GM21423 (cell line): ENCODE measurements at regions not wholly inside any gene's neighbourhood (a gene's known extent, or its start where the extent isn't known, plus 50 kb on each side); places are given as distances from the start of the nearest gene placed in this dataset.

Source experiments
- ATAC-seq: cut with Tn5 transposase; IDR thresholded peaks from one replicate; pipeline ENCODE4 v1.9.1; 2021; ENCODE audit warnings: mild to moderate bottlenecking, moderate library complexity; ENCODE audit not compliant: unreplicated experiment

DNA sequence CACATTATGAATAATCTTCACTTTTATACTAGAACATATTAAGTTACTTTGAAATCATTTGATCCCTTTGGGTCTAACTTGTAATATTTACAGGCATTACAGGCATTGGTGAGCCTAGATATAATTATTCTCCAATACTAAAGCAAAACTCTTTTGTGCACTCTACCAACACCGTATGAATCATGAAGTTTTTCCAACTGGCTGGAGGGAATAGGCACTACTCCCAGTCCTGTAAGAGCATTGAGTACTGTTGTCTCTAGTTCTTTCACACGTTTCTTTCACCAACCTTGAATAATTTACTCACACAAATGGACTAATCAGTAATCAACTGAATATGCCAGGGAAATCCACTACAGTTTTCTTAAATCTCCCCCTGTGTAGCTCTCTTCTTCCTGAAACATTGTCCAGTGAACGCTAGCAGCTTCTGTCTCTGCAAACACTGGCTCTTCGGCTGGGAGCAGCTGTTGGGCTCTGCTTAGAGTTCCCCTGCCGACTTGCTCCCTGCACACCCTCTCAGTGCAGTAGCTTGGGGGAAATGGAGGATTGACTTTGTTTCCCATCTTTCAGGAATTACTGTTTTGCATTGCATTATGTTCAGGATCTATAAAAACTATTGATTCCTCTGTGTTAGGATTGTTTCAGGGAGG, 476.7 kb downstream of the RFC3 start:
- ATAC-seq, result no peak

DNA sequence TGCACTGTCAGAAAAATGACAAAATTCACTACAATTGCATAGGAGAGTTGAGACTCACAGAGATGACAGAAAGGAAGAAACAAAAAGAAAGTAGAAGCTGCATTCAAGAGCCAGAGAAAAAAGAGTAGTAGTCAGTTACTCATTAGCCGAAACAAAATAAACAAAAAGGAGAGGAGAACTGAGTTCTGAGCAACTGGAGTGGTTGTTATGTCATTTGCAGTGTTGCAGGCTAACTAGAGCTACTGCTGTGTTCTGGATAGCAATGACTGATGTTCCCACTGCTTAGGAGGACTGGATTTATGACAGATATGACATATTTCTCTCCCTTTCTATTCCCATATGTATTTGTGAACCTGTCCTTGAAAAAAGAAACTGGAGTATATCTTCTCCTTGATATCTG, 482.6 kb downstream of the RFC3 start:
- no peak for ATAC-seq

DNA sequence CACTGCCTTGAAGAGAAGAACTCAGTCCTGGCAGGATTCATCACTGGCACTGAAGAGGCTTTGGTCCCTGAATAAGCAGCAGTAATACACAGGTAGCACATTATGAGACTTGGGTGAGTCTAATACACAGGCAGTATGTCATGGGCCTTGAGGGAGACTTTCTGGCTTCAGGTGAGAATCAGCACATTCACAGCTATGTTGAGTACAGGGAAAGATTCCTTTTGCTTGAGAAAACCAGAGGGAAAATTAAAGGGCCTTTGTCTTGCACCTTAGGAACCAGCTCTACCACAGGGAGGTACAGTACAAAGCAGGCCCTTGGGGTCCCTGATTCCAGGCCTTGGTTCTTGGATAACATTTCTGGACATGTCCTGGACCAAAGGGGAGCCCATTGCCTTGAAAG, 484.6 kb downstream of the RFC3 start:
- no peak for ATAC-seq

DNA sequence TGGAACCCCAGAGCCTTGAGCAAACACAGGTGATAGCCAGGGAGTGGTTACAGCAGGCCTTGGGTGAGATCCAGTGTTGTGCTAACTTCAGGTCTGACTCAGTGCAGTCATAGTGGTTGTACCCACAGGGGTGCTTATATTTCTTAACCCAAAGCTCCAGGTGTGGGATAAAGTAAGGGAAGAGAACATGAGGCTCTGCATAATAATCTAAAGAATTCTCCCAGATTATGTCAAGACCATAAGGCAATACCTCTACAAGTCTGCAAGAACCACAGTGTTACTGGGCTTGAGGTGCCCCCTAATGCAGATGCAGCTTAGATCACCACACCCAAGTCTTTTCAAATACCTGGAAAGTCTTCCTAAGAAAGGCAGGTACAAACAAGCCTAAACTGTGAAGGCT, 485.4 kb downstream of the RFC3 start:
- no peak for ATAC-seq

DNA sequence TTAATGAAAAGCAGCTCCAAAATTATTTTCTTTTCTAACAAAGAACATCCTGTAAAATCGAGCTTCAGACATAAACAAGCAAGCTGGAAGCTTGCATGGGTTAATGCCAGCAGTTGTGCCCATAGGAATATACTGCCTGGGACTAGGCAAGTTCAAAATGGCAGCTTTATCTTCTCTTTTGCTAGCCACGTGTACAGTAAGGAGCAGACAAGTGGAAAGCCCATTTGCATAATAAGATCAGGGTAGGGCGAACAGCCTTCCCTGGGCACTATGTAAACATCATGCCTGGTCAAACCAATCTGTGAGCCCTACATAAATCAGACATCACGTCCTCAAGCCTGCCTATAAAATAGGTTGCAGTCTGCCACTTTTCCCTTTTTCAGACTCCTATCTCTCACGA, 489.7 kb downstream of the RFC3 start:
- ATAC-seq, result no peak

DNA sequence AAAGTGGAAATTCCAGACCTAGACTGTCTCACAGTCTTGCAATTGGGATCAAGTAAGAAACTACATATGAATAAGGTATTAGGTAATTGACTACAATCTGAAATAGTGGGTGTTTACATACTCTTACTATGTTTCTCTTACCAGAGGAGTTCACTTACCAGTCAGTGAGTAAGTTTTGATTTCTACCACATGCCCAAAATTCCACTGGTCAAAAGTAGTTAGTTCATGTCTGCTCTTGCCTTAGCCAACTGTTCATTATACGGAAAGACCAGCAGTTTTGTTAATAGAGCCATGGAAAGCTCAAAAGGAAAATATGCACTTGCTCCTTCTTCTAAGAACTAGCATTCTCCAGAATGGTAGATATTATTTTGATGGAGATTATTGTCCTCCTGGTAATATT, 490.8 kb downstream of the RFC3 start:
- ATAC-seq, result no peak

DNA sequence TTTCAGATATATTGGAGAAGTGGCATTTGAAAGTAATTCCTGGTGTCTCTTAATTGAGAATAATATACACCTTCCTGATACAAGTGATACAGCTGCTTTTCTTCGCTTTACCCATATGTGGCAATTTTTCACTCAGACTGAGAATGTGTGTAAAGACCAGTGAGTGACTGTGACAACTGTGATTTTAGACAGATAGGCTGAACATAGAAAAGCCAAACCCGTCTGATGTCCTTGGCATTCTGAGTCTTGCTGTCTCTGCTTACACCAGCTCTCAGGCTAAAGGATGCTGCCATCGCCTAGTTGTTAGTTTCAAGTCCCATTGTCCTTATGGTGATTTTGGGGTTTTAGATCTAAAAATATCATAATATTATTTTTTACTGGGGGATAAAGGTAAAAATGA, 492.6 kb downstream of the RFC3 start:
- ATAC-seq, result no peak

DNA sequence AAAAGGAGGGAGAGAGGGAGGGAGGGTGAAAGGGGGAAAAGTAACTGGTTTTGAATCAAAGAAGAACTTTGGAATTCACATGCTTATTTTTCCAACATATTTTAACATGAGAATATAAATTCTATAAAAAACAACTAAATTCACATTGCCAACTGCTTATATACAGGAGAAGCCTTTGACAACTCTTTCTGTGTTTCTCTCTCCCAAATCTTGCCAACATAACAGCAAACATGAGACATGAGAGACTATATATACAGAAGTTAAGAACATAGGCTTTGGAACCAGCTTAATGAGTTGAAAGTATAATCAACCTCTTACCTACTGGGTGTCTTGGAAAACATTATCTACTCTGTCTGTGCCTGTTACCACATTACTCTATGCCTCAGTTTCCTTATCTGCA, 493.3 kb downstream of the RFC3 start:
- no peak for ATAC-seq

DNA sequence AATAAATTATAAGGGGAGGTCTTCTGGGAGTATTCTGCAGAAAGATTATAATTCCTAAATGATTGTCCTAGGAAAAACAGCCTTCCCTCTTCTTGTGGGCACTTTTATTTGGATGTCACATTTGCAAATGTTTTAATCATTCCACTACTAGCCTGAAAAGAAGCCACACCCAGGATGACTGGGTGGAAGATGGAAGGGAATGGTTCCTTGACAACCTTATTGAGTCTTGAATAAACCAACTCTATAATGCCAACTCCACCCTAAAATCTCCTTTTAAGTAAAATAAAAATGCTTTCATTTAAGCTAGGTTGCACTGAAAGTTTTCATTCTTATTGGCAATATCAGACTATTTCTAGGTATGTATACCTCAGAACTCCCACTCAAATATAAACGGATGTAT, 494.6 kb downstream of the RFC3 start:
- ATAC-seq, result no peak

DNA sequence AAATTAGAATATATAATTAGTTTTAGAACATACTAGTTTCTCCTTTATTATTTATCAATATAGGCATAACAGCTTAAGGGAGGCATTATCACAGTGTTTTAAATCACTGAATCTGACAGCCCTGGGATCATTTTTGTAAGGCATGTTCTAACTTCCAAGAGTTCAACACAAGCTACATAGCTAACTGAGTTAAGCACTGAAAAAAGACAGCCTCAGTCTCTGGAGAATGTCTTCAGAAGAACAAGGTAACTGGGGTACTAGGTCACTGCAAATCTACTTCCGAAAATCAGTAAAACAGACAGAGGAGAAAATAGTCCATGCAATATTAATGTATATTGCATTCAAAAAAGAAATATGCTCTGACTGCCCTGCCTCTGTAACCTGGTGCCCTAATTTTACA, 502.1 kb downstream of the RFC3 start:
- no peak for ATAC-seq

DNA sequence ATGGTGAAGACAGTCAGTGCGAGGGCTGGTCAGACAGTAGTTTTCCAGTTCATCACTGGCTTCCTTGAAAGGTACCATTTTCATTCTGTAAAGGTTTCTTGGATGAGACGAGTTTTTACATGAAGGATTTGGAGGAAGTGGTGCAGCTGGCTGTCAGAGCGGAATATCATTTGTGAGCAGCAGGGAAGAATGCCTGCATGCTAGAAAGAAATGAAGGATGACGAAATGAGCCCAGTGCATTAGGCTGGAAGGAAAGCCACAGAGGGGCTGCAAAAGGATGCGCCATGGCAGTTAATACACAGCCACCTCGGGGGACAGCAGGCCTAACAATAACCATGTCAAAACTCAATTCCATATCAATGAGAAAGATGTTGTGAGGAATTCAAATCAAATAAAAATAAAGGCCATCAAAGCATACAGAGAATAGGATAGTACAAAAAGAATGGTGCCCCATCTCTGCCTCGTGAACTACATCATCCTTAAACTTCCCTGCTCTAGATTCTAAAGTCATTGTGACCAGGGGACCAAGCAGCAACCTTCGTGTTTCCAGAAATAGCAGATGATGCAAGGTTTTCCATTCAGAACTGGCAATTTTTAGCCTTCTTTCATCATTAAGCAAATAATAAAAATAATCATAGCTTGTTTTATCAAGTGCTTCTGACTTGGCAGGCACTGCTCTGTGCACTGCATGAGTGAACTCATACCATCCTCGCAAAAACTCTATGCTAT, 504.2 kb downstream of the RFC3 start:
- ATAC-seq, result no peak

DNA sequence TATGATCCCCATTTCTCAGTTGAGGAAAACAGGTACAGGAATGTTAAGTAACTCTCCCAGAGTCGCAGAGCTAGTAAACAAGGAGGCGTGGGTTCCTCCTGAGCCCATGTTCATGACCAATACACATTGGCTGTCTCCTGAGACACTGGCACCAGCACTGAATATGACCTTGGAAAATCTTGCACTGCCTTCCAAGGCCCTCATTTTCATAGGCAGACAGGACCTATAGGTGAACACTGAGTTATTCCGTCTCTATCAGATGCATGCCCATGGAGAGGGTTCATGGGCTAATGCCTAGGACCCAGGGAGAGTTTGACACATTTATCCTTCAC, 504.8 kb downstream of the RFC3 start:
- ATAC-seq, result no peak

DNA sequence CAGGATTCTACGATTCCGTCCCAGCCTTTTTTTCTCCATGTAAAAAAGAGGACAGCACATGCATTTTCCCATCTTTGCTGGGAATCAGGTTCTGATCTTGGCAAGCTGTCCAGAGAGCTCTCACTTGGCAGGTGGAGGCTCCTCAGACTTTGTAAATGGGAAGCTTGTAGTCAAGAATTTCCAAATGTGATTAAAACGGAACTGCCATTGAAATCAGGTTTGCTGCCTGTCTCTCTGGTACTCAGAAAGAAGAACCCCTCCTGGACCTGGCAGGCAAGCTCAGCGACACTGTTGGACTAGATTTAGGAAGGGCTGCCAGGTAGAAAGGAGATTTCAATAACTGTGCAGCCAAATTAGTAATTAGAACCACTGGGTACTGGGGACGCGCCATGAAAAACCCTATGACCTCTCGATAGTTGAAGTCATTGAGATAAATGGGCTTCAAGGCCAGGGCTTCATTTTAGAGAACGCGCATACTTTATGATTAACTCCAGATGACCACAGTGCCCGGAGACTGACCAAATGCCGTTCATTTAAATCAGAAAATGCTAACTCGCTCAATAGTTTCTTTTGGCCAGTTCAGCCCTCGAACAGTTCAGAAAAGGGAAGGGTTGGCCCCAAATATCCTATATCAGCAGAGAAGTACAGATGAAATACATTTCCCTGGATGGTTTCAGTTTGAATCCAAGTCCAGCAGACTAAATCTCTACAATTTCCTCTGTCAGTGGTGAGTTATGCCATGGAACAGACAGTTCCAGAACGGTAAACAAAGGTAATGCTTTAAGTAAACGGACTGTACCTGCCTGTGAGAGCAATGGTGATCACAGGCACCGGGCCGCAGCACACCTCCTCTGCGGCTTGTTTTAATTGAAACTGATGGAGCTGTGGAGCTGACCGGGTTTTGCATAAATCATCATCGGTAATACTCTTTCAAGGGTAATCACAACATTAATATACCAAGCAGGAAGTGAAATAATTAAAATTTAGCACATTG, 517.4 kb downstream of the RFC3 start:
- ATAC-seq, result no peak

DNA sequence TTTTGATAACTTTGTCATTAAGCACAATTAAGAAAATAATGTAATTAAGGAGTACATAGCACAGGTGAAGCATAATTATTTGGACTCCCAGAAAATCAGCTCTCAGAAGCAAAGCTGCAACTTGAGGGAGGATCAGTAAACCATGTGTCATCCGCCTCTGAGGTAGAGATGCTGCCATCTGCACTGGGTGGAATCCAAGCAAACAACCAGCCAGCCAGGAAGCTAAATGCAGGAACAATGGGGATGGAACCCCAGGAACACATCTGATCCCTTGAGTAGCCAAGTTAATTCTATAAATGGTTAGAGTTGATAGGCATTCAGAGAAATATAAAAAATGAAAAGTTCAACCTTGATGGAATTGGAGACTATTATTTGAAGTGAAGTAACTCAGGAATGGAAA, 520.2 kb downstream of the RFC3 start:
- no peak for ATAC-seq

DNA sequence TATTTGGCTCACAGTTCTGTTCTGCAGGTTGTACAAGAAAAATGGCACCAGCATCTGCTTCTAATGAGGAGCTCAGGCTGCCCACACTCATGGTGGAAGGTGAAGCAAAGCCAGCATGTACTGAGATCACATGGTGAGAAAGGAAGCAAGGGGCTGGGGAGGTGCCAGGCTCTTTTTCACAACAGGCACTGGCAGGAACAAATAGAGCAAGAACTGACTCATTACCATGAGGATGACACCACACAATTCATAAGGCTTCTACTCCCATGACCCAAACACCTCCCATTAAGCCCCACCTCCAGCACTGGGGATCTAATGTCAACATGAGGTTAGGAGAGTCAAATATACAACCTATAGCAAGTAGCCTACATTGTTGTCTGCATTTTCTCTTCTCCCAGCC, 522.6 kb downstream of the RFC3 start:
- ATAC-seq, result no peak

DNA sequence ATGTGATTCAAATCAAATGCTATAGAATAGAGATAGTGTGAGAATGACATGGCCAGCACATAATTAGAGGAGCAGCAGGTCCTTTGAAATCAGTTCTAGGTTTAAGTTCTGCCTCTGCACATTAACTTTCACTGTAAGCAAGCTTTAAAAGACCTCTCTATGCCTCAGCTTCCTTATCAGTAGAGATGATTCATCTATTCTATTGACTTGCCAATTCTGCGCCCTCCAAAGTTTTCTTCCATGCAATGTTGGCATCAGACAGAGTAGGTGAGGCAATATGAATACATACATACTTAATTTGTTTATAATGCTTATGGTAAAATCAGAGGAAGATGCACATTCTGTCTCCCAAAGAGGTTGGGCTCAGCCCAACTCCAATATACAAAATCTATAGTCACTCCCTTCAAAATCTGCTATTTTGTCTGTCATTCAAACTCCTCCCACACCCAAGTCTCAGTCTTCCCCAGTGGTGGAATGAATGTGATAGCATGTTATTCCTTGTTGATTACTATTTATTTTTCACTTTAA, 525.5 kb downstream of the RFC3 start:
- ATAC-seq, result no peak

DNA sequence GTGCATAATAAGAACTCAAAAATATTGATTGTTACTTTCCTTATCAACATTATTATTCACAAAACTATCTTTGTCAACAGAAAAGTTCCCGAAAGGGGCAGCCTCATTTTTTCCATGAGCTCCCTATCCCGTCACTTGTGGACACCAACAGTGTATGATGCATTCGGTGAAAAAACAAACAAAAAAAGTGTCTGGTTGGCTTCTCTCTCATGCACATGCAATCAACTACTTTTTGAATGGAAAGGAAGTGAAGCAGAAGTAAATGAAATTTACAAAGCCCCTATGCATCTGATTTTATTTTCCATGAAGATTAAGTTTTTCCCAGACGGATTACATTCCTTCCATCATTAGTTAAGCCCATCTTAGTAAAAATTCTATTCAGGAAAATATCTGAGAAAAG, 526.9 kb downstream of the RFC3 start:
- ATAC-seq, result no peak

DNA sequence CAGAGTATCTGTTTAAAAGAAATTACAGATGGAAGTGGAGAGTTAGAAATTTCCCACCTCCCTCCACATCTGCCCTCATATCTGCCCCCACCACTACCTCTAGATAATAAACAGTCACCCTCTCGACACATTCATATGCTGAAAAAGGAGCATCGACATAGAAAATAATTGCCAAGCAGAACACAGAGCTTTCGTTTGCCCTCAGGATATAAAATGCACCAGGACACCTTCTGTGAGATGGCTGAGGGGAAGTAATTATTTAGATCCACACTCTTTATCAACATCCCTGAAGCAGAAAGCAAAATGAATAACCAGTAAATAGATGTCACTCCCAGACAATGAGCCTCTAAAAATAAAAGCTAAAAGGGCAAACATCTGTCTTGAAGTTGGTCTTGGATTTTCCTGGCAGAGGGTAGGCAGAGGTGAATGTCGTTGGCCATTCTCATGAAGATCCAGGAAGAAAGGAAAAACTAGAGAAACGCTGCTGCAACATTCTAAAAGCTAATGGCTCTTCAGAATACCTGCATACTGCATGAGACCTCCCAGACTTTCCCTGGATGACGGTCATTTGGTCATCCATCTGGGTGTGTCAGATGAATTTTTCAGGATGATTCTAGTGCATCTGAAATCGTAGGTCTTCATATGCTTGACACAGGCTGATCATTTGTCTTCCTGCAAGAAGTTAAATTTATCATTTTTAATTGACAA, 527.5 kb downstream of the RFC3 start:
- no peak for ATAC-seq

DNA sequence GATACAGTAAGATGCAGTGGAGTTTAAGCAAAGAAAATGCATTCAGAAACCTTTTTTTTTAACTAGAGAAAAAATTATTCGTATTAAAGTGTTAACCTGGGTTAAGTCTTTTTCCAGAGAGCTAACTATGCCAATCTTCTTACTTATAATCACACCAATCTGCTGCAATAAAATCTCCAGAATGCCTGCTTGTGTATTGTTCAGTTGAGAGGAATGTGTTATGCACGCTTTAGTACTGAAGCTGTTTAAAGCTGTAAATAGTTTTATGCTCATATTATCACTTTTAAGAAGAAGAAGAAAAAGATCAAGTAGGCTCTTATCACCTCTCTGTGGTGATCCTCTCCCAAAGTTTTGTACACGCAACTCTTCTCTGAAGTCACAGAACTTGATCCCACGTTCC, 528.7 kb downstream of the RFC3 start:
- no peak for ATAC-seq

DNA sequence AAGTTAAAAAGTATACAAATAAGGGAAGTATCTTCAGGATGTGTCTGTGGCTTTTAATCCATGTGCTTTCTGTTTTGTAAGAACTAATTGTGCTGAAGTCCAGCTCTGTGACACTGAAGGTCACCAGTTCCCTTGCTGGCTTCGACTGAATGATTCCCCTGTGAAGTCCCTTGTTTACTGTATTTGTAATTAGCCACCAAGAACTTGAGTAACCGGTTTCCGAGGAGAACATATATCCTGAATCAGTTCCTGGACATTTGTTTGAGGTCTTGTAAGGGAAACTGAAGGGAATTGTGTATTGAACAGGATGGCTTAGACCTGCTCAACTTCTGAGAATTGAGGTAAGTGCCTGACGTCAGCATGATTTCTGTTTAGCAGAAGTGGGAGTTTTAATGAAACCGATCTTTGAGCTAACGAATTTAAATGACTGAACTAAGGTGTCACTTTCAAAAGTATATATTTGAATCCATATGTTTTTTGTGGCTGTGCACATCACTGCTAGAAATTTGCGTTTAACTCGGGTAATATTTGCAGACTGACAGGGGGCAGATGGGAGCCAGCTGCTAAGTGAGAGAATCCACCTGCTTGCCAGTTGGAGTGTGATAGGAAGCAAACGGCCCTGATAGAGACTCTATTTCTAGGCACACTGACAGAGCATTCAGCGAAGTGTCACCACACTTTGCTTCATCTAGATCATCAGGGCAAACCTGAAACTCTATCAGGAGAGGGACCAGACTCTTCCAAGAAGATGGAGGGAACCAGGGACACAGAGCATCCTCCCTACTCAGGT, 530.0 kb downstream of the RFC3 start:
- ATAC-seq, result no peak
